IPS-18c (cell line): ENCODE measurements at regions not wholly inside any gene's neighbourhood (a gene's known extent, or its start where the extent isn't known, plus 50 kb on each side); places are given as distances from the start of the nearest gene placed in this dataset.

ENCODE experiments used
- H3K4me3 ChIP-seq: 2 replicates; pipeline ENCODE4 v1.7.0; 2013; ENCODE audit warnings: low read depth, mild to moderate bottlenecking, low read length, moderate library complexity; ENCODE audit not compliant: insufficient read depth
- H3K9me3 ChIP-seq: one replicate; pipeline ENCODE4 v1.6.1; 2013; ENCODE audit warnings: mild to moderate bottlenecking, low read length, moderate library complexity; ENCODE audit not compliant: control insufficient read depth, insufficient read depth

DNA sequence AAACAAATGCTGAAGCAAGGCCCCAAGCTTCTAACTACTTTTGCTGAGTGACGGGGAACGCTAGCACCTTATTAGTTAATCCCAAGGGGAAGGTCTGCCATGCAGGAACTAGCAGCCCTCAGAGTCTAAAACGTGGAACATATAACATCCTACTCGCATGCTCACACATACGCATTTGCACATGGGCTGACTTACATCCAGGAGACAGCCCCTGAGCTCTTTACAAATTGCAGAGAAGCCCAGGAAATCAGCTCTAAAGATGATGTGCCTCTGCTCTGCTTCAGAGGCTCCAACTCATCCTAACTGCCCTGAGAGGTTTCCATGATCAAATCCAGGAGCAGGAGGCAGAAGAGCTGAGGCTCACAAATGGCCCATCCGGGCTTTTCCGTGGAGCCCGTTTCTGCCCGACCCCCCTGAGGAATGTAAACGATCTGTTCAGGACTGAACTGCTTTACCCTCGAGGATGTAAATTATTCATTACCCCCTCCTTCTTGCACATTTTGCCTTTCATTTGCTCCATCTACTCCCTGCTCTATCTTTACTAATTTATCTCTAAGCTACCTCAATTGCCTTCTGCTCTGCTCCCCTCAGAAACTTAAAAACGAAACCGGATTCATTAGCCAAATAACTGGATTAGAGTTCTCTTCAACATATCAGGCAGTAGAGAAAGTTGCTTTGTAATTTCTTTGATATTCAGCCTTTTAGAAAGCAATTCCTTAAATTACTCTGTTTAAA lies 141.9 kb upstream of the CCDC54 start:
- Histone ChIP-seq H3K9me3 (no peaks in the 10 kb centered on the region), H3K4me3 (no peak overlapping the region)

DNA sequence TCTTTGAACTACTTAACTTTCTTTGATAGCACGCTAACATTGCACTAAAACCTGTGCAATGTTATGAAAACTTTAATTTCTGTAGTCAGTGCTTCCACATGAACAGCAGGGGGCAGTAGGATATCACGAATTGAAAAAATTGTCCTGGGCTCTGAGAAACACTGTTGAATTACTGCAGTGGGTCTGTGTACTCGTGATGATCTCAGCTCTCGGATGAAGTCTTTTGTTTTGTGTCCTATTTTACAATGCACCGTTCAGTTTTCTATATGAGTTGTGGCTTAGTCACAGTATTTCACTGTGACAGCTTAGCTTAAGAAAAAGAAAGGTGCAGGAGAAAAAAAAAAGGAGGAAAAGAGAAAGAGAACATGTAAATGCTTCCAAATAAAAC lies 141.3 kb upstream of the CCDC54 start:
- H3K4me3 ChIP-seq: no peak overlapping the region
- no peaks in the 10 kb centered on the region for H3K9me3 ChIP-seq

GRCh38 chr3:107236655-107237337 lies 140.4 kb upstream of the CCDC54 start:
- Histone ChIP-seq H3K4me3 (no peak overlapping the region), H3K9me3 (no peaks in the 10 kb centered on the region)

GRCh38 chr3:107238787-107239186 lies 138.5 kb upstream of the CCDC54 start:
- Histone ChIP-seq H3K9me3 (no peaks in the 10 kb centered on the region), H3K4me3 (no peak overlapping the region)

DNA sequence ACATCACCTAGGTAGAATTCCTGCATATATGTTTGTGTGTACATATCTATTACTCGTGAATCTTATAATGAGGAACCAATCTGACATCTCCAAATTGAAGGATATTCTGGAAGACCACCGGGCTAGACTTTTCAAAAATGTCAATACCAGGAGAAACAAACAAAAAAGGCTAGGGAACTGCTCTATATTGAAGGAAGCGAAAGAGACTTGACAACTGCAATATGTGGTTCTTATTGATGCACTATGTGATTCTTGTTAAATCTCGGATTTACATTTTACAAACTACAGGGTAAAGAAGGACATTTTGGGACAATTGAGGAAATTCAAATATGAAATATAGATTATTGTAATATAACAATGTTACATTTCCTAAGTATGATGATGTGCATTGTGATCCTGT lies 137.5 kb upstream of the CCDC54 start:
- no peak overlapping the region for H3K4me3 ChIP-seq
- no peaks in the 10 kb centered on the region for H3K9me3 ChIP-seq

GRCh38 chr3:107240183-107241091 lies 136.8 kb upstream of the CCDC54 start:
- H3K4me3 ChIP-seq: peak overlapping the region; percentile 77
- no peaks in the 10 kb centered on the region for H3K9me3 ChIP-seq

DNA sequence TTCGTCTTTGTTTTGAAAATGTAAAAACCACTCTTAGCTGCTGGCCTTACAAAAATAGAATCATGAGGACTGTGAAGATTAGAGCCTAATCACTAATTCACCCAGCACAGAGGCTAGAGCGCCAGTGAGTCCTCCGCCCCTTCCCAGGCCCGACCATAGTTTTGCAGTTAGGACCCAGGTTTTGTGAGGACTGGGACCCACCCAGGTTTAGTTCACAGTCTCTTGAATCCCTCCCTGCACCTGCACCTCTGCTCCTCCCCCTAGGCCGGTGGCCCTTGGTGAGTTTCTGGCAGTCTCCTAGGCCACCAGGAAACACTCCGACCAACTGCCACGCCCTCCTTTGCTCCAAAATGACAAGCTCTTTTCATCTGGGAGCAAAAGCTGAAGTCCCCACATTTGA lies 136.0 kb upstream of the CCDC54 start:
- Histone ChIP-seq H3K4me3 (peak overlapping the region; percentile 77; the same call in 1 of the 2 replicates), H3K9me3 (no peaks in the 10 kb centered on the region)

DNA sequence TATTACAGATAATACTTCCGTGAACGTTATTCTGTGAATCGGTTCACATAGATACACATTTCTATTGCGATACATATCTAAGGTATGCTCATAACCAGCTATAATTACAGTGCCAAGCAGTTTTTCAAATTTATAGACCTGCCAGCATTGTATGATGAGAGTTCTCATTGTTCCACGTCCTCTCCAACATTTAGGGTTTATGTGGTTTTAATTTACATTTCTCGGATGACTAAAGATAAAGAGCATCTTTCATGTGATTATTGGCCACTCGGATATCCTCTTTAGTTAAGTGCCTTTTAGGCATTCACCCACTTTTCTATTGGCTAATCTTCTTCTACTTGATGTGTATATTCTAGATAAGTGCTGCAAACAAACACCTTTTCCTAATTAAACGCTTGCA lies 134.7 kb upstream of the CCDC54 start:
- H3K4me3 ChIP-seq: no peak overlapping the region

GRCh38 chr3:107247116-107247515 lies 130.1 kb upstream of the CCDC54 start:
- Histone ChIP-seq H3K9me3 (no peaks in the 10 kb centered on the region), H3K4me3 (no peak overlapping the region)

More for the DNA sequence above, 134.7 kb upstream of the CCDC54 start:
- no peaks in the 10 kb centered on the region for H3K9me3 ChIP-seq

DNA sequence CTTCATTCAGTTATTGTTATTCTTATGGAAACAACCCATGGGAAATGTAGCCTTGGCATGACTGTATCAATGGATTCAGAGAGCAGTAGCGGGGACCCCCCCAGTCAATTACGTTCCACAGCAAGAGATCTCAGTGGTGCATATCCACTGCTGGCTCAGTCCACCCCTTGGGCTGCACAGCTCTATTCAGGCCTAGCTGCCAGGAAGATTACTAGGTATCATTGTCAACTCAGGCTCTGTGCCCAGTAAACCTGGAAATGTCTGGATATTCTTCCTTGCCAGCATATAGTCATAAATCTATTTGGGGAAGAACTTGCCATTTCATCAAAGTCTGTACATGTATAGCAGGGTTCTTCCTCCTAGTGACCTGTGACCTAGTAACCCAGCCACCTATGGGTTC lies 128.1 kb upstream of the CCDC54 start:
- Histone ChIP-seq H3K9me3 (no peaks in the 10 kb centered on the region), H3K4me3 (no peak overlapping the region)

DNA sequence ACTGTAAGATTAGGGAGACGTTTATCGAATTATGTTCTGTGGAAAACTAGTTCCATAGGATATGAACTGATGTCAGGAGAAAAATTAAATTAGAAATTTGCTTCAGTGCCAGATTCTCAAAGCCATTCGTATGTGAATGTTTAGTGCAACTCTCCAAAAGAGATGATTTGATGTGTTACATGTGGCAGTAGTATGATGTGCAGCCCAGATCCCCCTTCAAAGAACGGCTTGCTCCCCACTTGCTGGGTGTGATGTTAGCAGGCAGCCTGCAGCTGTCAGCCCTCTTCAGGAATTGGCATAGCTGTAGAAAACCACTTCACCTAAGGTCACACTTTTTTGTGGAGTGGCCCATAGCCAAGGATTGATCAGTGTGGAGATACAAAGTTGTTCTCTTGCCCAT lies 127.0 kb upstream of the CCDC54 start:
- no peaks in the 10 kb centered on the region for H3K9me3 ChIP-seq
- H3K4me3 ChIP-seq: no peak overlapping the region

GRCh38 chr3:107251819-107252218 lies 125.4 kb upstream of the CCDC54 start:
- H3K9me3 ChIP-seq: no peaks in the 10 kb centered on the region
- H3K4me3 ChIP-seq: no peak overlapping the region

- Histone ChIP-seq H3K9me3 (no peaks in the 10 kb centered on the region), H3K4me3 (no peak overlapping the region)
Observed at GRCh38 chr3:107256963-107257362, 120.3 kb upstream of the CCDC54 start.

DNA sequence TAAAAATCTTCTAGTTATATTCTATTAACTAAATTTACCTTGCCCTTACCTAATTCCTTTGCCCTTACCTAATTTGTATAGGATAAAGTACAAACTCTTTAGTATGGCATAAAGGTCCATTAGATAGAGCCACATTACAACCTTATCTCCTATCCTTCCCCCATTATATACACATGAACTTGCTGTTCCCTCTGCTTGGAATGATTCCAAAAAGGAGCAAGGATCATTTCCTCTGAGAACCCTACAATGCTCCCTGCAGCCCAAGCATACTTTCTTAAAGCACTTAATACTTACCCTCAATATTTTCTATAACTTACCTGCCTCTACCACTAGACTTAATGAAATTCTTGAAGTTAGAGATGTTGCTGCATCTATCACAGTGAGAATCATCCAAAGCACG lies 118.9 kb upstream of the CCDC54 start:
- H3K4me3 ChIP-seq: no peak overlapping the region

GRCh38 chr3:107260207-107260606 lies 117.0 kb upstream of the CCDC54 start:
- H3K4me3 ChIP-seq: no peak overlapping the region
- H3K9me3 ChIP-seq: no peaks in the 10 kb centered on the region

More for the DNA sequence above, 118.9 kb upstream of the CCDC54 start:
- H3K9me3 ChIP-seq: no peaks in the 10 kb centered on the region

GRCh38 chr3:107263269-107264021 lies 113.8 kb upstream of the CCDC54 start:
- Histone ChIP-seq H3K9me3 (no peaks in the 10 kb centered on the region), H3K4me3 (no peak overlapping the region)

DNA sequence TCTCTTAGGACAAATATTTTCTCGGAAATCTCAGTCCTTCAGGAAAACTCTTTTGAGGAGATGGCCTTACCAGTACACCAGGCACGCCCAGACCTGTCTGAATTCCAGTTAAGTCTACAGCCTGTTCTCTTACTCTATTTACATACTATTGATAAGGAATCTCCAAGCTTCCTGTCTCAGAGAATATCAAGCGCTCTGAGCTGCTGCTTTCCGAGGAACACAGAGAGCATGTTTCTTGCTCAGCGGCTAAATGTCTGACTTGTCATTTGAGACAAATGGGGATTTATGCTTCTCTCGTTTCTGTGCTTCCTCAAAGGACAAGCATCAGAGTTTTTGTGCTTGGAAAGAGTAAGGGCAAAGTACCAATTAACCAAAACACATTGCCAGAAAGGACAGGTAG lies 112.4 kb upstream of the CCDC54 start:
- Histone ChIP-seq H3K4me3 (no peak overlapping the region), H3K9me3 (no peaks in the 10 kb centered on the region)
